Astrocyte (in vitro differentiated cells and primary cell): ENCODE measurements at regions not wholly inside any gene's neighbourhood (a gene's known extent, or its start where the extent isn't known, plus 50 kb on each side); places are given as distances from the start of the nearest gene placed in this dataset.

Experiments
- CTCF ChIP-seq: IDR thresholded peaks from 2 replicates; pipeline ENCODE4 v1.5.1; 2011; ENCODE audit warnings: low read depth, mild to moderate bottlenecking, inconsistent platforms, low read length, moderate library complexity; ENCODE audit not compliant: insufficient read depth
- EZH2 ChIP-seq: IDR thresholded peaks from 2 replicates; pipeline ENCODE4 v1.6.1; 2012; ENCODE audit warnings: mild to moderate bottlenecking, low read length, inconsistent platforms; ENCODE audit not compliant: insufficient read depth

DNA sequence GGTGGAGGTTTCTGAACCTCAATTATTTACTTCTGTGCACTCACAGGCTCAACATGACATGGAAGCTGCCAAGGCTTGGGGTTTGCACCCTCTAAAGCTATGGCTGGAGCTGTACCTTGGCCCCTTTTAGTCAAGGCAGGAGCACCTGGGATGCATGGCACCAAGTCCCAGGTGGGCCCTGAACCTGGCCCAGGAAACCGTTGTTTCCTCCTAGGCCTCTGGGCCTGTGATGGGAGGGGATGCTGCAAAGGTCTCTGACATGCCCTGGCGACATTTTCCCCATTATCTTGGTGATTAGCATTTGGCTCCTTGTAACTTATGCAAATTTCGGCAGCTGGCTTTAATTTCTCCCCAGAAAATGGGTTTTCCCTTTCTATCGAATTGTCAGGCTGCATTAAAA, 726.1 kb upstream of the POU3F4 start:
- TF ChIP-seq CTCF (no peak), EZH2 (no peak)
